ENCODE measurements at regions not wholly inside any gene's neighbourhood (a gene's known extent, or its start where the extent isn't known, plus 50 kb on each side); places are given as distances from the start of the nearest gene placed in this dataset.

GRCh38 chr7:11895337-11895736 lies 63.3 kb upstream of the THSD7A start:
- no peak for DNase-seq

DNA sequence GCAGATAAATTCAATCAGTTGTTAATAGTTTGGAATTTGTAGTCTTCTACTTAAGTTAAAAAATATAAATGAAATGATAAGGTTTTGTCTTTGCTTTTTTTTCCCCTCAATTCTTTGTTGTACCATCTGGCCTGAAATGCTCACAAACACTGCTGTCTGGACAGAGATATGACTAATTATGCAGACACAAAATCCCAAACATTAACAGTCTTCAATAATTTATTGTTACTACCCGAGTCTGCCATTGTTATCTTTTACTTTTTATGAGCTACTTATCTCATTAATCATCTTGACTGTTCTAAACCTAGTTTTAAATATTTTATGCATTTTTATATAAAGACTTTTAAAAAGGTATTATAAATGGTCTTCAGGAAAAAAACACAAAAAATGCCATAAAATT lies 64.7 kb upstream of the THSD7A start:
- DNase-seq: no peak

DNA sequence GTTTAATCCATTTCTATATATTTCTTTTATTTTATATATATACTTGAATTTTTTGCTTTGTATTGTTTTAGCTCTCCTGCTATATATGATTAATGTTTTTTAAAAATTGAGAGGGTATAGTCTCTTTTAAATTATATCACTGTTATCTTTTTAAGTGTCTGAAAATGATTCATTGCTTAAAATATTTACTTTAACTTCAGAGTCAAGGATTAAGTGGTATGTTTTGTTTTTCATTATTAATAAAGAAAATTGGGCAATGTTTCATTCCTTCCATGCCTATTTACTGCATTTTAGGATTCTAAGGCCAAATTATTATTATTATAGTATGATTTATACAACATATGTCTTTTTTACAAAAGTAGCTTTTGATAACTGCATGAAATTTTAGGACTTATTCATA lies 67.2 kb upstream of the THSD7A start:
- DNase-seq: no peak

GRCh38 chr7:11910253-11910652 lies 78.3 kb upstream of the THSD7A start:
- no peak for DNase-seq

DNA sequence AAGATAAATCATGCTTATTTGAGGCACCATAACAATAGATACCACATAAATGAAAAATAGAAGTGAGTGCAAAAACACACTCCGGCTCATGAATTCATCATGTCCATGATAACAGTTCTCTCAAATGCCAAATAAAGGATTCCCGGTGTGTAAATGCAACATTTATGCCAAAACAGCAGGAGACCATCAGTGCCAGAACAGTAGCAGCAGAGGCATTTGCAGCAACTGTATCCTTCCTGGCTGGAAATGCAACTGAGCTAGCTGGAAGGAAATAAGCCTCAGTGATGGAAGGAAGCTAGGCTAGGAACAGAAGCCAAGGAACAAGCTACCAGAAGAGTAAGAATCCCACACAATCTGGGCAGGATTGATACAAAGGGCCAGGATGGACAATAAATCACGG lies 79.9 kb upstream of the THSD7A start:
- no peak for DNase-seq

GRCh38 chr7:11914645-11915044 lies 82.6 kb upstream of the THSD7A start:
- DNase-seq: no peak

- no peak for DNase-seq
Observed at GRCh38 chr7:11923376-11923930, 91.5 kb upstream of the THSD7A start.

DNA sequence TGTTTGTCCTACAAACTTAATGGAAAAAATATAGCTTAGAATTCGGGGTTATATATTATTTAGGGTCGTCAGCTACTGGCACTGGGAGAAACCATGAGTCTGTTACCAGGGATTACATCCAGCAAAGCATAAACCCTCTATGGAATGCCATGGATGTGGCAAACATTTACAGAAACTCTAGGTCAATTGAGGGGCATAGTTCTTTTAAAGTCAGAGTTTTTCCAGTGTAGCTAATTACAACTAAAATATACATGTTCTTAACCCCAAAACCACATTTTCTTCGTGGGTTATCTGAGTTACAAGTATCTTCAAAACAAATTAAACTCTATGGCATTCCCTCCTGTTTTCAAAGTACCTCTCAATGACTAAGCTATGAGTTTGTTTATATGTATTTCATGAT lies 99.3 kb upstream of the THSD7A start:
- DNase-seq: no peak

GRCh38 chr7:11934796-11935195 lies 102.8 kb upstream of the THSD7A start:
- no peak for DNase-seq

- no peak for DNase-seq
Observed at GRCh38 chr7:11935905-11936304, 103.9 kb upstream of the THSD7A start.

GRCh38 chr7:11946794-11947193 lies 114.8 kb upstream of the THSD7A start:
- DNase-seq: no peak

GRCh38 chr7:11950281-11950680 lies 118.3 kb upstream of the THSD7A start:
- no peak for DNase-seq

- no peak for DNase-seq
Observed at GRCh38 chr7:11950942-11951341, 118.9 kb upstream of the THSD7A start.

DNA sequence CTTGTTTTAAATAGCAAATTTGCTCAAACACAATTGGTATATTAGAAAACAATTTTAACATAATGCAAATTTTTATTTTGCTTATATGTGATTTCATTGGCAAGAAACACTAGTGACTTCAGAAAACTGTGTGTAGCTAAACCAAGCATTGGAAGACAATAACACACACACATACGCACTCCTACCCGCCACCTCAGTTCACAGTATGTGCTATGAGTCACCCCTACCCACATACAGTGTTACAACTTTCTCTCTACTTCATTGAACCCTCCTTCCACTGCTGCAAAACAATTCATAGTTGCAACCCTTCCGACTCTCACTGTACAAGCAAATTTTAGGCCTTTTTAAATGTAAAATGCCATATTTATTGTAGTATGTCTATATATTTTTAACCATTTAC lies 119.9 kb upstream of the THSD7A start:
- no peak for DNase-seq

- no peak for DNase-seq
Observed at GRCh38 chr7:11952972-11953371, 121.0 kb upstream of the THSD7A start.

GRCh38 chr7:11956991-11957390 lies 125.0 kb upstream of the THSD7A start:
- DNase-seq: no peak

GRCh38 chr7:11957956-11958355 lies 126.0 kb upstream of the THSD7A start:
- no peak for DNase-seq

DNA sequence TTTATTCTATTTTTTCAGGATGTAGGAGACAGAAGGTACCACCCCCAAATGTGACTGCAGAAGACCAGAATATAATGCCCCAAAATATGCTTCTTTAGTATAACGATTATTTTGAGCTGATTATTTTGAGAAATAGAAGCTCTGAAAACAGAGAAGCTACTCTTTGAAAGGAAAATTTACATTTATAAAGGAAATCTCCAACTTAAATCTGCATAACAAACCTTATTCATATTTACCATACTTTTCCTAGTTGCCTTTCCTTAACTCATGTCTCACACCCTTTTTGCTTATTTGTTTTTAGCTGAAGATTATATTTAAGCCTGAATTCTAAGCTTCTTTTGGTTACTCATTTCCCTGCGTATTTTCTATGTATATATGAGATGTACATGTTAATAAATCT lies 127.1 kb upstream of the THSD7A start:
- DNase-seq: no peak

DNA sequence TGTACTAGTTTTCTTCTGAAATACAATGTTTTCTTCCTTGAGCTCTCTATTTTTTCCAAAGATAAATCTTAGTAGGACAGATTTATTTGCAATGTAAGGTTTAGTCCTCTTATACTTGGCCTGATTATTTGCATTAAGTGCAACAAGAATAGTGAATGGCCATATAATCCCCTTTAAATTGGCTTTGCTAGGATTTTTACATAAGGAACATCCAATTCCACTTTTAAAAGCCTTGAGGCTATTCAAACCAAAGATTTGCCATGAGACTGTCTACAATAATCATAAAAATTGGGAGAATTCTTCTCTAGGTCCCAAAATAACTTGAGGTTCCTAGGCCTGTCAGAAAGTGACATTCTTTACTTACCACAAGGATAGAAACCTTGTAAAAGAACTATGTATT lies 128.6 kb upstream of the THSD7A start:
- no peak for DNase-seq

DNA sequence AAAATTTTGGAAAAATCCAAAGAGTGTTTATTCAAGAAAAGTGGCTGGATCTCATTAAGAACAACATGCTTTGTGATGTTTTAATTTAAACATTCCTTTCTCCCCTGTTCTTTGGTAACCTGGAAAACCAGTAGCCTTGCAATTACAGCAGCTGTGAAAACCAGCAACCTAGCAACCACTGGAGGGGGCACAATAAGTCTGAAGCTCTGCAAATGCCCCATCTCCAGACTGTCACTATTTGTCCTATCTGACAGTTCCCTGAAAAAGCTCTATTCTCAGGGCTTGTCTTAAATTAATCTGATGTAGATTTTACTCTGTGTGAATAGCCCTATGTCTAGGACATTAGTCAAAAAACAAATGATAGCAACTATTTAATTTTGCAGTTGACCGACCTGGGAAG lies 137.6 kb upstream of the THSD7A start:
- no peak for DNase-seq

DNA sequence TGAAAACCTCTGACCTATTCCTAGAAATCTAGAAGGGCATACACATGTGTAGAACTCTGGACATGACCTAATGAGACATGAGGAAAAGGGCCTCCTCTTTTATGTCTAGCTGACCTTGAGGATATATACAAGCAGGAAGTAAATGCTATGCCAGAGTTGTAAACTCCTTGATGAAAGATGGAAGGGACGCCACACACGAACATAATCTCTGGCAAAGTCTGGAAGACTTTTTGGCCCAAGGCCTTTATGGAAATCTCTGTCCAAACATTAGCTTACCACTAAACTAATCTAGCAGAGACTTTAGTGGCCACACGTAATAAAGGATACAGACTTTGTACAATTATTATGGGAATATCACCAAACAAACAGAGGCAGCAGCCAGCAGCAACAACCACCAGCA lies 138.1 kb upstream of the THSD7A start:
- DNase-seq: no peak

GRCh38 chr7:11985376-11985775 lies 153.4 kb upstream of the THSD7A start:
- DNase-seq: no peak

- DNase-seq: no peak
Observed at GRCh38 chr7:11985971-11986370, 154.0 kb upstream of the THSD7A start.

GRCh38 chr7:11988186-11988585 lies 156.2 kb upstream of the THSD7A start:
- DNase-seq: no peak

GRCh38 chr7:12002428-12002827 lies 170.4 kb upstream of the THSD7A start:
- no peak for DNase-seq

DNA sequence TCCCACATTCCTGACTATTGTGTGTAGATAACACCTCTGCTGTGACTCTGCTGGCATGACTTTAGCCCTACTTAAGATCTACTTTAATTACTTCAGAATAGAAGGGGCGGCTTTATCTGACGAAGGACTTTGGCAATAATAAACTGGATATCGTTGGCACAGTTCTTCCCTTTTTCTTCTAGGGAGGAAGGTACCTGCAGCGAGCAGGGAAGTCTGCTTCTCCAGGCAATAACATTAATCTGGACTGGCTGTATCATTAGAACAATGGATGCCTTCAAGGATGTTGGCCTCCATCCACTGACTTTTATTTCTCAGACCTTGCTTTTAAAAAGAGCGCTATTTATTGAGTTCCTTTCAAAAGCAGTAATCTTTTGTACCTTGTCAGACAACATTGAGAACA lies 172.6 kb upstream of the THSD7A start:
- no peak for DNase-seq

All from NCI-H1930 (cell line).